OCI-LY1 (cell line): ENCODE measurements at regions not wholly inside any gene's neighbourhood (a gene's known extent, or its start where the extent isn't known, plus 50 kb on each side); places are given as distances from the start of the nearest gene placed in this dataset.

ENCODE experiments used
- H2AFZ ChIP-seq: fragments of 200-600 bp; sonication (generic), shearing (Covaris generic); 2 replicates; pipeline ENCODE4 v1.6.0; 2014; ENCODE audit warnings: antibody characterized with exemption, mild to moderate bottlenecking, low read length
- H3F3A ChIP-seq: fragments of 200-600 bp; sonication (generic), shearing (Covaris generic); 2 replicates; pipeline ENCODE4 v1.6.0; 2014; ENCODE audit warnings: mild to moderate bottlenecking, antibody characterized with exemption, low read length, moderate library complexity; ENCODE audit not compliant: insufficient read depth
- H3K27ac ChIP-seq: fragments of 200-600 bp; sonication (generic); 2 replicates; pipeline ENCODE4 v1.5.1; 2014; ENCODE audit warnings: low read length, mixed run types, mild to moderate bottlenecking, low read depth; ENCODE audit not compliant: poor library complexity, severe bottlenecking
- H3K27me3 ChIP-seq: fragments of 200-600 bp; sonication (generic); 2 replicates; pipeline ENCODE4 v1.6.0; 2014; ENCODE audit warnings: antibody characterized with exemption, mild to moderate bottlenecking, low read length, moderate library complexity; ENCODE audit not compliant: insufficient read depth
- H3K36me3 ChIP-seq: fragments of 200-600 bp; sonication (generic); 2 replicates; pipeline ENCODE4 v1.6.1; 2014; ENCODE audit warnings: mild to moderate bottlenecking, antibody characterized with exemption, low read length, moderate library complexity, mixed read lengths; ENCODE audit not compliant: insufficient read depth
- H3K4me1 ChIP-seq: fragments of 200-600 bp; sonication (generic); 2 replicates; pipeline ENCODE4 v1.5.1; 2014; ENCODE audit warnings: mild to moderate bottlenecking, low read length, moderate library complexity; ENCODE audit not compliant: insufficient read depth, severe bottlenecking
- H3K4me2 ChIP-seq: fragments of 200-600 bp; sonication (generic), shearing (Covaris generic); 2 replicates; pipeline ENCODE4 v1.6.1; 2014; ENCODE audit warnings: low read length
- H3K4me3 ChIP-seq: fragments of 200-600 bp; sonication (generic); 2 replicates; pipeline ENCODE4 v1.5.1; 2014; ENCODE audit warnings: low read length, low read depth, mild to moderate bottlenecking, mixed read lengths; ENCODE audit not compliant: poor library complexity, severe bottlenecking
- H3K79me2 ChIP-seq: fragments of 200-600 bp; shearing (Covaris generic); 2 replicates; pipeline ENCODE4 v1.6.1; 2016; ENCODE audit warnings: mixed run types, low read length, mixed read lengths; ENCODE audit not compliant: insufficient read depth
- H3K9ac ChIP-seq: fragments of 200-600 bp; sonication (generic), shearing (Covaris generic); 2 replicates; pipeline ENCODE4 v1.6.1; 2014; ENCODE audit warnings: mild to moderate bottlenecking, low read length, mixed read lengths
- H3K9me2 ChIP-seq: fragments of 200-600 bp; sonication (generic), shearing (Covaris generic); 2 replicates; pipeline ENCODE4 v1.6.1; 2014; ENCODE audit warnings: low read depth, mild to moderate bottlenecking, low read length, mixed read lengths
- H3K9me3 ChIP-seq: fragments of 200-600 bp; shearing (Covaris generic); 2 replicates; pipeline ENCODE4 v1.6.1; 2014; ENCODE audit warnings: low read length, mixed read lengths
- H4K20me1 ChIP-seq: fragments of 200-600 bp; sonication (generic), shearing (Covaris generic); 2 replicates; pipeline ENCODE4 v1.6.0; 2016; ENCODE audit warnings: mild to moderate bottlenecking, low read length; ENCODE audit not compliant: insufficient read depth
- CTCF ChIP-seq: fragments of 200-600 bp; sonication (generic), shearing (Covaris generic); IDR thresholded peaks from 2 replicates; pipeline ENCODE4 v1.5.1; 2017; ENCODE audit warnings: mild to moderate bottlenecking, antibody characterized with exemption, low read length, moderate library complexity, mixed read lengths
- EZH2 ChIP-seq: fragments of 200-600 bp; sonication (generic), shearing (Covaris generic); IDR thresholded peaks from 2 replicates; pipeline ENCODE4 v1.8.0; 2017; ENCODE audit warnings: borderline replicate concordance, mixed run types, mild to moderate bottlenecking, antibody characterized with exemption, low read length, moderate library complexity, mixed read lengths

GRCh38 chr10:35716776-35717175 lies 74.7 kb upstream of the FZD8 start:
- H3K27me3 ChIP-seq = peaks cover 3% of the 10 kb centered on the region; the same call in 1 of the 2 replicates
- H3K4me2 ChIP-seq = no peak overlapping the region
- no peaks in the 10 kb centered on the region for H4K20me1 ChIP-seq
- no peaks in the 10 kb centered on the region for H3K9me3 ChIP-seq
- no peak overlapping the region for H3K27ac ChIP-seq
- no peaks in the 10 kb centered on the region for H3K4me1 ChIP-seq
- no peak overlapping the region for H3K4me3 ChIP-seq
- no peaks in the 10 kb centered on the region for H3K36me3 ChIP-seq
- H3K9me2 ChIP-seq = no peaks in the 10 kb centered on the region
- no peak overlapping the region for H2AFZ ChIP-seq
- no peak overlapping the region for H3K9ac ChIP-seq
- H3K79me2 ChIP-seq = no peaks in the 10 kb centered on the region
- H3F3A ChIP-seq = no peaks in the 10 kb centered on the region
- no peak for TF ChIP-seq EZH2

- Histone ChIP-seq H3K36me3 (no peaks in the 10 kb centered on the region), H3K4me3 (no peak overlapping the region), H3K4me2 (no peak overlapping the region), H3K9me2 (no peaks in the 10 kb centered on the region), H3K4me1 (no peaks in the 10 kb centered on the region), H4K20me1 (no peaks in the 10 kb centered on the region), H3K9me3 (no peaks in the 10 kb centered on the region), H3K27ac (no peak overlapping the region), H3K27me3 (peaks cover 4% of the 10 kb centered on the region; the same call in 1 of the 2 replicates), H3K9ac (no peak overlapping the region), H3K79me2 (no peaks in the 10 kb centered on the region), H3F3A (no peaks in the 10 kb centered on the region), H2AFZ (no peak overlapping the region)
- TF ChIP-seq EZH2 = no peak
- no peak for TF ChIP-seq CTCF
Measured at GRCh38 chr10:35712486-35712885, 70.4 kb upstream of the FZD8 start.

GRCh38 chr10:35711615-35712411 lies 69.7 kb upstream of the FZD8 start:
- TF ChIP-seq CTCF = no peak
- no peak for TF ChIP-seq EZH2
- no peak overlapping the region for H3K4me2 ChIP-seq
- H3K27ac ChIP-seq = no peak overlapping the region

More at GRCh38 chr10:35711615-35712411, 69.7 kb upstream of the FZD8 start:
- H3K4me1 ChIP-seq = no peaks in the 10 kb centered on the region
- no peaks in the 10 kb centered on the region for H3K9me2 ChIP-seq
- H3K27me3 ChIP-seq = peaks cover 4% of the 10 kb centered on the region; the same call in 1 of the 2 replicates
- no peaks in the 10 kb centered on the region for H4K20me1 ChIP-seq
- H3K36me3 ChIP-seq = no peaks in the 10 kb centered on the region
- H3F3A ChIP-seq = no peaks in the 10 kb centered on the region
- no peak overlapping the region for H3K4me3 ChIP-seq
- no peak overlapping the region for H2AFZ ChIP-seq
- no peak overlapping the region for H3K9ac ChIP-seq
- no peaks in the 10 kb centered on the region for H3K9me3 ChIP-seq
- no peaks in the 10 kb centered on the region for H3K79me2 ChIP-seq
